Pons (tissue), 1 donor: ENCODE measurements at regions not wholly inside any gene's neighbourhood (a gene's known extent, or its start where the extent isn't known, plus 50 kb on each side); places are given as distances from the start of the nearest gene placed in this dataset.
"Not testable (repeated sequence)": the region's sequence is repeated elsewhere in the genome, so short reads cannot be mapped to it uniquely, and the experiment has no call there.

ENCODE experiments used
- DNase-seq: peaks from one replicate; pipeline ENCODE4 v3.0.0-alpha.2; 2016; ENCODE audit warnings: low spot score

GRCh38 chr3:76199382-76199781, 414.0 kb upstream of the ZNF717 start:
- DNase-seq = no peak

DNA sequence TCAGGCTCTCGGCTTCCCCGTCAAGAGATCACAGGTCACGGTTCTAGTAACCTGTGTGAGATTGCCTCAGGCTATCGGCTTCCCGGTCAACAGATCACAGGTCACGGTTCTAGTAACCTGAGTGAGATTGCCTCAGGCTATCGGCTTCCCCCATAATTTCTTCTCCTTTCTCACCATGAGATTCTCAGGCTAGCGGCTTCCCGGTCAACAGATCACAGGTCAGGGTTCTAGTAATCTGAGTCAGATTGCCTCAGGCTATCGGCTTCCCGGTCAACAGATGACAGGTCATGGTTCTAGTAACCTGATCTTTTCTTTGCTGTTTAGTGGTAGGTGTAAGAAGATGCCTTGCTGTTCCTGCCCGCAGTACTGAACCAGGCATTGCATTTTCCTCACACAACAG, 418.2 kb upstream of the ZNF717 start:
- no peak for DNase-seq

- DNase-seq = no peak
These were observed 421.0 kb upstream of the ZNF717 start for GRCh38 chr3:76206346-76206745.

DNA sequence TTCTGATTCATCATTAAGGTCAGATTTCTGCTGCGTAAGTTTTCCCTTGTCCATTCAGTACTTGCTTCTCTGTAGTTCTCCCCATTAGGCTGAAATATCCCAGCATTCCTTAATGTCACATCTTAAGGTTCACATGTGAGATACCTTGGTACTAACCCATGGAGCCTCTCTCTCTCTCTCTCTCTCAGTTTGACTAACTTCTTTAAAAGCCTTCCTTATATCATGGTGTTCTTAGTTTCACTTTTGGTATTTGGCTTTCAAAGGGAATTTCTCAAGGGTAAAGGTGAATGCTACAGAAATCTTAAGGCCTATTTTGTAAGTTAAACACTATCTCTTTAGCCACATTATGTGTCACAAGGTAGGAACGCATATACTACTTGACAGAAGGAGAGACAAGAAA, 427.3 kb upstream of the ZNF717 start:
- no peak for DNase-seq

DNA sequence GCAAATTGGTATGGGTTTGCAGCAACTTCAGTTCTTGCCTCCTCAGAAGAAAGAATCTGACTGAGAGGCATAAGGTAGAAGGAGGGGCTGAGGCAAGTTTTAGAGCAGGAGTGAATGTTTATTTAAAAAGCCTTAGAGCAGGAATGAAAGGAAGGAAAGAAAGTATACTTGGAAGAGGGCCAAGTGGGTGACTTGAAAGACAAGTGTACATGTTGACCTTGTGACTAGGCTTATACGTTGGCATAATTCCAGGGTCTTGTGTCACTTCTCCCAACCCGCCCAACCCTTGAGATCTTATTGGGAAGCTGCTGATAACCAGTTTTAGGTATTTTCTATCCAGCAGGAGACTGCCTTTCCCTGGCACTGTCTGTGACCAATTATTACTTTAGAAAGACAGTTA, 436.9 kb upstream of the ZNF717 start:
- no peak for DNase-seq

DNA sequence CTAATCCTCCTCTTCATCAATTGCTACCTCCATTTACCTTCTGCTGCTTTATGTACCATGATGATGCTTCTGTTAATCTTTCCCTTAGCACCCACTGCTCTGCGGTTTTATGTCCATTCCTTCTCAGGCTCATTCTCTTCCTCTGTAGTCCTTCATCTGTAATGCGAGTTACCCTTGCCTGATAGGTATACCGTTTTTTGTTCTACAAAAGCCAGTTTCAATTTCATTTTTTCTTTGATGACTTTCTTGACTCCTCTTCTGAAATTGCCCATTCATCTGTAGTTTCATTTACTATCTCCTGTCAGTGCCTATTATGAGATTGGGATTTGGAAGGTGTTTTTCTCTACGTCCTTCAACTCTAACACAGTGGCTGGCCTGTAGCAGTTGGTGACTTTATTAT, 445.9 kb upstream of the ZNF717 start:
- DNase-seq = no peak

DNA sequence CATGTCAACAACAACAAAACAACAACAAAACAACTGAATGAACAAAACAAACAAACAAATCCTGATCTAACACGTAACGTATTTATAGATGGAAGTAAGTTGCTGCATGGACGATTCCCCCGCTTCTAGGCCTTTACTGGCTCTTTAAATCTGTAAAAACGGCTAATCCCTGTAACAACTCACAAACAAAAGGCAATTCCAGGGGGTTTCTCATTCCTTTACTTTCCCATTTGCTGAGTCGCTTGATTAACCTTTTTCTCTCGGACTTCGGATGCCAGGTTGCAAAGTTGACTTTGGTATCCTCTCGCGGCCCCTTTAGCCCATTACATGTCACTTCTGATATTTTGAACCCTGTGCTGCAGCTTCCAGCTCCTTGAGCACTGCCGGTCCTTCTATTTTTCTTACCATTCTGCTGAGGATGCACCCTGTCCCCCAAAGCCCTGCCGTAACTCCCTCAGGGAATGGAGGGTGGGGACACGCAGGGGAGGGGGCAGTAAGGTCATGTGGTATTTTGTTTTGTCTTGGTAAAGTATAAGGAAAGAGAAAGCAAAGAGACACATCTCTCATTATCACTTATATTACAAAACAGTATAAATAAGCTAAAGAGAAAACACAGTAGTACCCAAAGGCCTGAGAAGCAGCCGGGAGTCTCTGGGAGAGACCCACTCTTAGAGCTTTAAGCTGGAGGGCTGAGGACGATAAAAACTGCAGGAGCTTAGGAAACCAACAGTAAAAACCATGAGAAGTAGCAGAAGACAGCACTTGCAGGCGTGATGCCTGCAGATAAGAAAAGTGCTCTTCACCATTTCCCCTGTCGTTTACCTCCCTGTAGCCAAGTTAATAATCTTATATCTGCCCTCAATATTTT, 457.8 kb upstream of the ZNF717 start:
- no peak for DNase-seq

DNA sequence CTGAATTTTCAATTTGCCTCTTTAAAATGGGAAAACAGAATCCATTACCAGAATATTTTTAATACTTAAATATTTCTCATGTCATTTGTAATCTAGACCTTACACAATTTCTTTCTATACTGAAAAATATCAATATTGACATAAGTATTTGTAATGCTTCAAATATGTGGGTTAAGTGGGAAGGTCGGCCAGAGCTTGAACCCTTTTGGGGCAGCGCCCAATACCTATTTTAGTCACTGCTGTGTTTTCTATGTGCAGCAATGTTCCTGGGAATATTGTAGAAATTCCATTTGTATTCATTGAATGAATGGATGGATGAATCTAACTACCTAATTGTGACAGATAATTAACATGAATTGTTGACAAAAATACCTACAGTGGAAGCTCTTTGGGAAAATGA, 459.7 kb upstream of the ZNF717 start:
- no peak for DNase-seq

- no peak for DNase-seq
These were observed 460.3 kb upstream of the ZNF717 start for GRCh38 chr3:76245622-76246021.

GRCh38 chr3:76264496-76264895, 479.1 kb upstream of the ZNF717 start:
- DNase-seq = no peak

DNA sequence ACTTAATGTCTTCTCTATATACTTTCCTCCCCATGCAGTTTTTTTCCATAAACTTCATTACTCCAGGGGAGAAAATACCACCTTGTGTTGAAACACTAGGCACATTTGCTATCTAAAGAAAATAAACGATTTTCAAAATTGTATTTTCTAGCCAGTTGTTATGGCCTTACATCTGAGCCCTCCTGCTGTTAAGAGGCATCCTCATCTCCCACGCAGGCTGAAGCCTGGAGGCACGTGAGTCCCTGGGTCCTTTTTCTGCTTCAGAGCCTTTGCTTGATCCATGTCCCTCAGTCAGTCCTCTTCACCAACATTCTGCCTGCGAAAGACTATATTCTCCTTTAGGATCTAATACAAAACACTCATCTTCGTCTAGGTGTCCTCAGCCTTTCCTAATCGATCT, 479.6 kb upstream of the ZNF717 start:
- DNase-seq = no peak

DNA sequence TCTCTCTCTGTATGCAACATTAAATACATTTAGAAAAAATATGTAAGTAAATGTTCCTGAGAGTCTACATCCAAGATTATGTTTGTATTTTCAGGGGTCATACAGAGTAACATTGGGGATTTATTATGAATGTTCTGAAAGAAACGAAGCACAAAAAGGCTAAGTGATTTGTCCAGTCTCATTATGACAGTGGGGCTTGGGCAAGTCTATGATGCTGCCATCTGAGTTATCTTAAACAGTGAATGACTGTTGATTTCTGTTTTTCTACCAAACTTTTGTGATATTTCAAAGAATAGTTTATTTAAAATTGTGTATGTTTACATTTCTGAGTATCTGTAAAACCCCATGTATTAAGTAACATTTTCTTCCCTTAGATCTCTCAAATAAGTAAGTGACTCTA, 481.2 kb upstream of the ZNF717 start:
- DNase-seq = no peak

- no peak for DNase-seq
These were observed 482.6 kb upstream of the ZNF717 start for GRCh38 chr3:76267851-76268380.

GRCh38 chr3:76293856-76294255, 508.5 kb upstream of the ZNF717 start:
- DNase-seq = no peak

DNA sequence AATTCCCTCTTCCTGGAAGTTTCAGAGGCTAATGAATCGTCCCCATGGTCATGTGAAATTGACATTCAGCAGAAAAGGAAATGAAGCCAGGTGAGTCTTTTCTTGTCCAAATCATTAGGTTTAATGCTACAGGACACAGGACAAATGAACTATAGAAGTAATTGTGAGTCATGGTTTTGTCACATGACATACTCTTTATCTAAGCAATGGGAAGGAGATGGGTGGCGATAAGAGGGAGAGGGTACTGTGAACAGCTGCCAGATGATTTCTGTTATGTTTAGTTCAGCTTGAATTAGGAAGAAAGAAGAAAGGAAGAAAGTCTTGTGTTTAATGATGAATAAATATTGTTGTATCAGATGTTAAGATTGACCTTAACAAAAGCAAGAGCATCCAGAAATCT, 515.4 kb upstream of the ZNF717 start:
- no peak for DNase-seq

DNA sequence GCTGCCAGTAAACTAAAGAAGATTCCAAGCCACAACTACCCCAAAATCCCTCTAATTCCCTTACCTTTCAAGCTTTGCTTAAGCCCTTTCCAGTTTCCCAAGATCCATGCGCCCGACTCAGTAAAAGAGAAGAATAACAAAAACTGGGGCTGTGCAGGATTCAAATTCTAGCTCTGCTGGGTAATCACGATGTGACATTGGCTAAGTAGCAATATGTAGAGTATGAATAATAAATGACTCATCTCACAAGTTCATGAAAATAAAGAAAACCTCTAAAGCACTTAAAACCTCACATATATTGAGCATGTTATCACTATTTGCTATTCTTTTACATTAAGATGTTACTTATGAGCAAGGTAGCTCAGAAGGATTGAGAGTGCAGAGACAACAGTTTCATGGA, 522.2 kb upstream of the ZNF717 start:
- DNase-seq = no peak

DNA sequence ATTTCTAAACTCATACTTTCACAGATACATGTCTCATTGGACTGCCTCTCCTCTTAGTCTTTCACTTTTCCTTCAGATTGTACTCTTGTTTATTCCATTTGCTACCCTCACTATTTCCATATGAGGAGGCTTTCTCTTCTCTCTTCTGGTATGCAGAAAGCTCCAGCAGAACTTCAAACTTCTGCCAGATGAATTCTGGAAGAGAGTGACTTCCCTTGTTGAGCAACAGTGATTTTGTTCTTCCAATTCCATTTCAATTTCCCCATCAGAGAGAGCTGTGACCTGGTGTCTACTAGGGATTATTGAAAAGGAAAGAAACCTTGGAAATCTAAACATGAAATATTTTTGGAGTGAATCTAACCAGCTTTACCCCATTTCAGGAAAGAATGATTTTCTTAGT, 523.2 kb upstream of the ZNF717 start:
- DNase-seq = no peak

- no peak for DNase-seq
These were observed 524.7 kb upstream of the ZNF717 start for GRCh38 chr3:76310089-76310488.

DNA sequence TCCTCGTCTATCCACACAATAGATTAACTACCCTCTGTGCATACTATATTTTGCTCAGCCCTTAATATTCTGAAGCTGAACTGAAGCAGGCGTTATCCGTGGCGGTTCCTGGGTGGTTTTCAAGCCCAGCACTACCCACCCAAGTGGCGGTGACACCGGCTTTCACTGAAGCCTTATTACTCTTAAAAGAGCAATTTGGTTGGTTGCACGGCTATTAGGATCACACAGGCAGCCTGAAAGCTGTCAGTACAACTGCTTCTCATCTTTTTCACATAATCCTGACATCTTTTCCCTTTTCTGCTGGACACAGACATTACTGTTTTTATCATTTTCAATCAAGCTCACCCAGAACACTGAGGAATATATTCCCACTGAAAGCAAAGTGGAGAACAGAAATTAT, 525.3 kb upstream of the ZNF717 start:
- DNase-seq = no peak

DNA sequence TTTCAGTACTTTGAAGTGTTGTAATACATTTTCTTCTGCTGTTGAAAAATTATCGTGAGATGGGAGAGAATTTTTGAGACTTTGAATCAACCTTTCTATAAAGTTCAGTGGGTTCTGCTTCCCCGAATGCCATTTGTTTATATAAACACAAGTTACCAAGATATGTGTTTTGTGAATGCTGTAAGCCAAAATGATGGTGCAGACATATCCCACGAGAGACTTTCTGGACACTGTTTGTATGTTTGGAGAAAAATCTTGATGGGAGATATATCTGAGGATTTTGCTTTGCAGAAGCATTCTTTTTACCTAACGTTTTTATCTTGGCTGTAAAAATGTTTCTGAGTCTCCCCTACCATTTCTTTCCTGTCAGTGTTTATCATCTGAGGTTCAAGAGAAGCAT, 526.6 kb upstream of the ZNF717 start:
- DNase-seq = no peak

DNA sequence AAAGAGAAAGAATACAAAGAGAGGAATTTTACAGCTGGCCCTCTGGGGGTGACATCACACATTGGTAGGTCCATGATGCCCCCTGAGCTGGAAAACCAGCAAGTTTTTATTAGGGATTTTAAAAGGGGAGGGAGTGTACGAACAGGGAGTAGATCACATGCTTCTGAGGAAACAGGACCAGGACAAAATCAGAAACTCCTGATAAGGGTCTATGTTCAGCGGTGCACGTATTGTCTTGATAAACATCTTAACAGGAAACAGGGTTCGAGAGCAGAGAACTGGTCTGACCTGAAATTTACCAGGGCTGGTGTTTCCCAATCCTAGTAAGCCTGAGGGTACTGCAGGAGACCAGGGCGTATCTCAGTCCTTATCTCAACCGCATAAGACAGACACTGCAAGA, 530.6 kb upstream of the ZNF717 start:
- DNase-seq = not testable (repeated sequence)

DNA sequence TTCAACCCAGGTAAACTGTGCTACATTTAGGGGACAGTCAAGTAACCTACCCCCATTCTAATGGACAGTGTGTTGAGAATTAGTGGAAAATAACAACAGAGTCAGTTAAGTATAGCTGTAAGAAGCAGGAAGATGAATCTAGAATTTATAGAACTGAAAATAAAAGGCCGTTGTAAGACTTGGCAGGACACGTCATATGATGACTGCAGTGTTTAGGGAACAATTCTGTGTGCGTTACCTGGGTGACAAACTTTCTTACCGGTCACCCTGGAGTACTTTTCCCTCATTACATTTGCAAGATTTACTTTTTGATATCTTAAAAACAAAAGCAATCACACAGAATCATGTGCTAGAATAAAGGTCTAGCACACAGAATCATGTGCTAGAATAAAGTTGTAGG, 536.3 kb upstream of the ZNF717 start:
- no peak for DNase-seq

DNA sequence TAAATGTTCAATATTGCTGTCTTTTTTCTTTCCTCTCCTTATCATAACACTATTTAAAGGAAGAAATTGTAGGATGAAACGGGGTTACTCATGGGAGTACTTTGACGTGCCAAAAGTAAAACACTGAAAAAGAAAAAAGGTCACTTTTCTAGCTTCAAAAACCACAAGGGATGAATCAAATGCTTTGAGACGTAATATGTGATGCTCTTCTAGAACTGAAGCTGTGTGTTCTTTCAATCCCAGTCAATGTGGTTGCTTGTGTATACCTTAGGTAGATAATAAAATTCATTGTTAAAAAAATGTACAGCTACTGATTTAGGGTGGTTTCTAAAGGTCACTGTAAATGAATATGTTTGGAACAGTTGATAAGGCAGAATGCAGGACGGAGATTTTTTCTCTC, 538.8 kb upstream of the ZNF717 start:
- DNase-seq = no peak

- no peak for DNase-seq
These were observed 560.5 kb upstream of the ZNF717 start for GRCh38 chr3:76345878-76346277.
